Body of pancreas (tissue), 4 donors: ENCODE measurements at regions not wholly inside any gene's neighbourhood (a gene's known extent, or its start where the extent isn't known, plus 50 kb on each side); places are given as distances from the start of the nearest gene placed in this dataset.

ENCODE experiments used
- ATAC-seq: fragments of 150-250 bp; one replicate; pipeline ENCODE4 v1.9.1; 2016
- DNase-seq, 4 donors: peaks; one replicate each; pipeline ENCODE4 v3.0.0-alpha.2; 2019
- H3K27ac ChIP-seq, 4 donors: fragments of 200-600 bp; sonication (generic); 1 replicate in 3 of 4; 2 replicates in 1 of 4; pipeline versions ENCODE4 v1.5.1 to v1.6.1; 2016 to 2019; ENCODE audit warnings: mild to moderate bottlenecking in 1 of 4, mixed read lengths in 1 of 4, moderate library complexity in 1 of 4
- H3K27me3 ChIP-seq, 2 donors: fragments of 200-600 bp; sonication (generic); one replicate each; pipeline ENCODE4 v1.6.0; 2016; ENCODE audit warnings: mild to moderate bottlenecking in 1 of 2
- H3K36me3 ChIP-seq, 2 donors: fragments of 200-600 bp; sonication (generic); replicated peaks in 1 of 2; 2 replicates each; pipeline ENCODE4 v1.5.1; 2016; ENCODE audit warnings: low read depth in 2 of 2; ENCODE audit not compliant: insufficient read depth in 1 of 2
- H3K4me1 ChIP-seq: fragments of 200-600 bp; sonication (generic); one replicate; pipeline ENCODE4 v1.6.0; 2016
- H3K4me3 ChIP-seq, 2 donors: fragments of 200-600 bp; sonication (generic); 1 replicate in 1 of 2; 2 replicates in 1 of 2; pipeline ENCODE4 v1.5.1; 2016 to 2019
- H3K9me3 ChIP-seq, 3 donors: fragments of 200-600 bp; sonication (generic); 1 replicate in 2 of 3; 2 replicates in 1 of 3; pipeline ENCODE4 v1.5.1; 2016
- CTCF ChIP-seq, 7 experiments: fragments of 450-650 bp in 4 of 7; fragments of 200-600 bp in 3 of 7; sonication (generic) in 3 of 7; IDR thresholded peaks; one replicate each; pipeline ENCODE4 v1.5.1; 2016 to 2019; ENCODE audit warnings: antibody characterized with exemption in 7 of 7
- POLR2A ChIP-seq, 3 donors: fragments of 450-650 bp; IDR thresholded peaks; one replicate each; pipeline ENCODE4 v1.6.1; 2016; ENCODE audit warnings: antibody characterized with exemption in 3 of 3, mild to moderate bottlenecking in 2 of 3
- WGBS, 2 donors: methylation state at CpG; one replicate each; pipeline ENCODE4 v1.1.5; 2017; 5-methylcytosine and 5-hydroxymethylcytosine counted together
- intact Hi-C: fragments of 100-400 bp; cut with DNase I; formaldehyde crosslinking; loops from one replicate; pipeline ENCODE4 v1.15.1; 2023

DNA sequence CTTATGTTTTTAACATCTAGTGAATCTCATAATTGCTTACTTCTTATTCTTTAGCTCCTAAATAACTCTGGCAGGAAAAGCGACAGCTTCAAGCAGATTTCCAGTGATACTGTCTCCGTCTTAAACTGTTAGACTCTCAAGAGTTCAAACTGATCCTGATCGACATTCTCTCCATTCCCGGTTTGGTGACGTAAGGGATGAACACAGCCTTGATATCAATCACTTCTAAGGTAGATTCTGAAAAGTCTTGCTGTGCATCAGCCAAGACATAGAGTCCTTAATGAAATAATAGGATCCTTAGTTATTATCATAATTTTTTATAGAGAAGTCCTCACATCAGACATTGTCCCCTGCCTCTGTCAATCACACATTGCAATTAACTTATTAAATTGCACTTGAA is 534.6 kb downstream of the TFEC start:
- no peaks in the 10 kb centered on the region for H3K9me3 ChIP-seq
- 81 to 84% methylated on average over 5 of the region's 5 CpGs for WGBS, 2 donors
- no peak overlapping the region for H3K27ac ChIP-seq
- H3K4me1 ChIP-seq: no peaks in the 10 kb centered on the region
- H3K27me3 ChIP-seq: no peaks in the 10 kb centered on the region
- H3K36me3 ChIP-seq: no peaks in the 10 kb centered on the region
- no peak overlapping the region for H3K4me3 ChIP-seq
- no peak for ATAC-seq
- TF ChIP-seq POLR2A (IDR thresholded peaks at IDR 0.05): no peak
- no peak for TF ChIP-seq CTCF (IDR thresholded peaks at IDR 0.05)
- DNase-seq: no peak
- intact Hi-C loops: no loop called here

DNA sequence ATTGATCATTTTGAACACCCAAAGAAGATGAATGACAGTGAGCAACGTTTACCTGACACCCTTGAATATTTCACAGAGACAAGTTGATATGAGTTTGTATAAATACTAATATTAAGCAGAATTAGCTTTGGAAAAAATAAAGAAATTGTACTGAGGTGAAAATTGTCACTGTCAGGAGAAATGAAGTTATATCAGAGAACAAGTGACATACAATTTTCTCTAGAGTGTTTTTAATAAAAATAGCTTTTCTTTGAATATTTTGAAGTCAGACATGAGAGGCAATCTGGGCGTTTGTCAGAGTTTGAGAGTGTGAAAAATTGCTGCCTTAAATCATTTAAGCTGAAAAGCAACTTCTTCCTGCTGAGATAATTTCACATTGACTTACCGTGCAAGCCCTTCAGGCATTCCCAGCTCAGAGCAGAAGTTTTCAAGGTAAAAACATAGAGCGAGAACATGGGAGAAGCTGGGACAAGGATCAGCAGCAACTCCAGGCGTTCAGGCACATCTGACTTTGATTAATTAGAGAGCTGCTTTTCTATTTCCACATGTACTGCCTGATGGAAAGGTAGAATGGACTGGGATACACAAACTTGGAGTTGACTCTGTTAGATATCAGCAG is 535.9 kb downstream of the TFEC start:
- 53 to 54% methylated on average over 5 of the region's 5 CpGs for WGBS, 2 donors
- no peak overlapping the region for H3K27ac ChIP-seq
- ATAC-seq (no peak), DNase-seq (no peak)
- H3K9me3 ChIP-seq: no peaks in the 10 kb centered on the region
- no peak for TF ChIP-seq CTCF (IDR thresholded peaks at IDR 0.05)
- TF ChIP-seq POLR2A (IDR thresholded peaks at IDR 0.05): no peak
- intact Hi-C loops: no loop called here
- H3K4me1 ChIP-seq: no peaks in the 10 kb centered on the region
- H3K4me3 ChIP-seq: no peak overlapping the region
- H3K36me3 ChIP-seq: no peaks in the 10 kb centered on the region
- H3K27me3 ChIP-seq: no peaks in the 10 kb centered on the region

DNA sequence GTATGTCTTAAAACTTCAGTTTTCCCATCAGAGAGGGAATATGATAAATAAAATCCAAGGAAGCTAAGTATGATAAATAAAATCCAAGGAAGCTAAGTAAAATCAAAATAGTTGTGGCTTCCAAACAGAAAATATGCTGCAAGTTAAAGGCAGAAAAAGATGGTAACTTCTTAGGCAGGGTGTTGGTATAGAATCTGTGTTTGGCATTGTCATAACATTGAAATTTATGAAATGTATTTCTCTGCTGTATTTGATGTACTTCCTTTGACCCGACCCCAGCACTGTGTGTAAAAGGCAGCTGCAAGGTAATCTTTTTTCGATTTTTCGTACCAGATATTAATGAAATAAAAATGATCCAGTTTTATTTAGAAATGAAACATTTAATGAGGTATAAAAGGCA is 537.2 kb downstream of the TFEC start:
- 56 to 68% methylated on average over 3 of the region's 3 CpGs for WGBS, 2 donors
- no peak overlapping the region for H3K4me3 ChIP-seq
- no peak overlapping the region for H3K27ac ChIP-seq

GRCh38 chr7:115491744-115492380 is 538.7 kb downstream of the TFEC start:
- Histone ChIP-seq H3K4me1 (no peaks in the 10 kb centered on the region), H3K4me3 (no peak overlapping the region), H3K27me3 (no peaks in the 10 kb centered on the region), H3K36me3 (no peaks in the 10 kb centered on the region), H3K27ac (no peak overlapping the region), H3K9me3 (no peaks in the 10 kb centered on the region)
- 27 to 30% methylated on average over 4 of the region's 4 CpGs for WGBS, 2 donors
- ATAC-seq (no peak), DNase-seq (no peak)
- TF ChIP-seq POLR2A (IDR thresholded peaks at IDR 0.05) (no peak), CTCF (IDR thresholded peaks at IDR 0.05) (no peak)
- intact Hi-C loops: no loop called here

More for the DNA sequence above, 537.2 kb downstream of the TFEC start:
- no peak for TF ChIP-seq CTCF (IDR thresholded peaks at IDR 0.05)
- no peak for TF ChIP-seq POLR2A (IDR thresholded peaks at IDR 0.05)
- Histone ChIP-seq H3K4me1 (no peaks in the 10 kb centered on the region), H3K27me3 (no peaks in the 10 kb centered on the region), H3K36me3 (no peaks in the 10 kb centered on the region), H3K9me3 (no peaks in the 10 kb centered on the region)
- intact Hi-C loops: no loop called here
- ATAC-seq (no peak), DNase-seq (no peak)

GRCh38 chr7:115479448-115479847 is 551.1 kb downstream of the TFEC start:
- WGBS, 2 donors: 94 to 96% methylated on average over 1 of the region's 1 CpG
- peaks cover 8% of the 10 kb centered on the region for H3K4me1 ChIP-seq
- H3K27me3 ChIP-seq: no peaks in the 10 kb centered on the region
- H3K9me3 ChIP-seq: no peaks in the 10 kb centered on the region
- no peak overlapping the region for H3K27ac ChIP-seq
- TF ChIP-seq POLR2A (IDR thresholded peaks at IDR 0.05) (no peak), CTCF (IDR thresholded peaks at IDR 0.05) (no peak)
- intact Hi-C loops: no loop called here
- no peaks in the 10 kb centered on the region for H3K36me3 ChIP-seq
- ATAC-seq (no peak), DNase-seq (no peak)
- H3K4me3 ChIP-seq: no peak overlapping the region
